GM19467 (cell line): ENCODE measurements at regions not wholly inside any gene's neighbourhood (a gene's known extent, or its start where the extent isn't known, plus 50 kb on each side); places are given as distances from the start of the nearest gene placed in this dataset.

Experiments
- ATAC-seq: cut with Tn5 transposase; IDR thresholded peaks from one replicate; pipeline ENCODE4 v1.9.1; 2021; ENCODE audit warnings: mild to moderate bottlenecking, moderate library complexity; ENCODE audit not compliant: unreplicated experiment

- no peak for ATAC-seq
Measured at GRCh38 chr12:67425394-67425793, 156.2 kb downstream of the CAND1 start.

GRCh38 chr12:67426067-67426466 is 156.9 kb downstream of the CAND1 start:
- ATAC-seq = no peak

GRCh38 chr12:67427336-67427735 is 158.2 kb downstream of the CAND1 start:
- no peak for ATAC-seq

- ATAC-seq = no peak
Measured at GRCh38 chr12:67428431-67428830, 159.3 kb downstream of the CAND1 start.

- no peak for ATAC-seq
Measured at GRCh38 chr12:67430708-67431335, 161.7 kb downstream of the CAND1 start.

- no peak for ATAC-seq
Measured at GRCh38 chr12:67431411-67432020, 162.4 kb downstream of the CAND1 start.

GRCh38 chr12:67433385-67434175 is 164.4 kb downstream of the CAND1 start:
- ATAC-seq = peak; percentile 91

- no peak for ATAC-seq
Measured at GRCh38 chr12:67434671-67435370, 165.7 kb downstream of the CAND1 start.

- ATAC-seq = no peak
Measured at GRCh38 chr12:67436230-67436629, 167.1 kb downstream of the CAND1 start.

GRCh38 chr12:67437011-67437410 is 167.9 kb downstream of the CAND1 start:
- no peak for ATAC-seq

- no peak for ATAC-seq
Measured at GRCh38 chr12:67439611-67440010, 170.5 kb downstream of the CAND1 start.

- ATAC-seq = peak; percentile 92
Measured at GRCh38 chr12:67441736-67442346, 172.7 kb downstream of the CAND1 start.

- ATAC-seq = no peak
Measured at GRCh38 chr12:67442347-67442841, 173.2 kb downstream of the CAND1 start.

GRCh38 chr12:67442896-67443295 is 173.7 kb downstream of the CAND1 start:
- no peak for ATAC-seq

GRCh38 chr12:67444542-67444941 is 175.4 kb downstream of the CAND1 start:
- ATAC-seq = no peak

- no peak for ATAC-seq
Measured at GRCh38 chr12:67446716-67447115, 177.6 kb downstream of the CAND1 start.

GRCh38 chr12:67447180-67447579 is 178.0 kb downstream of the CAND1 start:
- no peak for ATAC-seq

- peak; percentile 77 for ATAC-seq
Measured at GRCh38 chr12:67449591-67450052, 180.5 kb downstream of the CAND1 start.

GRCh38 chr12:67450441-67450840 is 181.3 kb downstream of the CAND1 start:
- no peak for ATAC-seq

GRCh38 chr12:67451206-67451605 is 182.0 kb downstream of the CAND1 start:
- no peak for ATAC-seq
